Sigmoid colon (tissue), 4 donors: ENCODE measurements at regions not wholly inside any gene's neighbourhood (a gene's known extent, or its start where the extent isn't known, plus 50 kb on each side); places are given as distances from the start of the nearest gene placed in this dataset.

Source experiments
- EP300 ChIP-seq, 4 donors: sonication (generic); formaldehyde crosslinking; IDR thresholded peaks; one replicate each; pipeline ENCODE4 v1.6.1; 2017; ENCODE audit warnings: antibody characterized with exemption in 4 of 4
- POLR2A ChIP-seq, 2 donors: fragments of 450-650 bp; IDR thresholded peaks; one replicate each; pipeline ENCODE4 v1.6.1; 2016; ENCODE audit warnings: antibody characterized with exemption in 2 of 2, mild to moderate bottlenecking in 2 of 2, moderate library complexity in 2 of 2
- POLR2AphosphoS5 ChIP-seq, 4 donors: sonication (generic); formaldehyde crosslinking; IDR thresholded peaks; one replicate each; pipeline ENCODE4 v1.6.1; 2017; ENCODE audit warnings: antibody characterized with exemption in 4 of 4
- TF ChIP-seq, protein P1 (sequence below), 4 experiments: fragments of 450-650 bp in 3 of 4; fragments of 200-600 bp in 1 of 4; IDR thresholded peaks; one replicate each; pipeline ENCODE4 v1.5.1; 2016 to 2019; ENCODE audit warnings: antibody characterized with exemption in 4 of 4, mild to moderate bottlenecking in 3 of 4, moderate library complexity in 2 of 4

DNA sequence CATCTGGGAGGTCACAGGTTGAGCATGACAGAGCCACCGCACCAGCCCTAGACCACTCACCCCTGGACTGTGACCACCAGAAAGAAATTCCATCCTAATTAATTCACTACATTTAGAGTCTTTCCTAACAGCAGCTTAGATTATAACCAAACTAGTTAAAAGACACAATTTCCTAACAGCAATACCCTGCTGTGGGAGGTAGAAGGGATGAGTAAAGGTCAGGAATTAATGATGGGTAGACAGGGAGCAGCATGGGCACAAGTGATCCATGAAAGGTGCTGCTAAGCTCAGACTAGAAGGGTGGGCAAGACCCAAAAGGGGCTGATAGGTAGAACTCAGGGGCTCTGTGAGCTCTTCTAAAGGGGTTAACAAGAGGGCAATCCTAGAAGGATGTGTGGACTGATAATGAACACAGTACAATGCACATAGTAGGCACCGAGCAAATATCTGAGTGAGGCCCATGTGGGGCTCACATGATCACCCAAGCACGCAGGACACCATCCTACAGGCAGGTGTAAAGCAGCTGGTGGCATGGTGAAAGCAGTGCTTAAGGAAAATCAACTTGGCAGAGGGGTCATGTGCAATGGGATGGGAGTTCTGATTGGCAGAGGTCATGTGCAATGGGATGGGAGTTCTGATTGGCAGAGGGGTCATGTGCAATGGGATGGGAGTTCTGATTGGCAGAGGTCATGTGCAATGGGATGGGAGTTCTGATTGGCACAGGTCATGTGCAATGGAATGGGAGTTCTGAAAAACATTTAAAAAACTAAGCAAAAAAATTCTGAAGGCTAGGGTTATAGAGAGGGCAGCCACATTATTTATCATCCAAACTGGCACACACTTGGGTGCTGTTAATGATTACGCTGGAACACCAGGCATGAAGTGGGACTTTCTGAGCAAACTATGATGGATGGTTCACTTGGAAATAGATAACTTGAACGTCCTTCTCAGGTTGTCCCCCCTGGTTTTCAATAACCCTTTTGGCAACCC lies 188.2 kb upstream of the FOXQ1 start:
- TF ChIP-seq POLR2AphosphoS5 (IDR thresholded peaks at IDR 0.05) (no peak), EP300 (IDR thresholded peaks at IDR 0.05) (no peak), POLR2A (IDR thresholded peaks at IDR 0.05) (no peak)
- TF ChIP-seq, protein P1, sequence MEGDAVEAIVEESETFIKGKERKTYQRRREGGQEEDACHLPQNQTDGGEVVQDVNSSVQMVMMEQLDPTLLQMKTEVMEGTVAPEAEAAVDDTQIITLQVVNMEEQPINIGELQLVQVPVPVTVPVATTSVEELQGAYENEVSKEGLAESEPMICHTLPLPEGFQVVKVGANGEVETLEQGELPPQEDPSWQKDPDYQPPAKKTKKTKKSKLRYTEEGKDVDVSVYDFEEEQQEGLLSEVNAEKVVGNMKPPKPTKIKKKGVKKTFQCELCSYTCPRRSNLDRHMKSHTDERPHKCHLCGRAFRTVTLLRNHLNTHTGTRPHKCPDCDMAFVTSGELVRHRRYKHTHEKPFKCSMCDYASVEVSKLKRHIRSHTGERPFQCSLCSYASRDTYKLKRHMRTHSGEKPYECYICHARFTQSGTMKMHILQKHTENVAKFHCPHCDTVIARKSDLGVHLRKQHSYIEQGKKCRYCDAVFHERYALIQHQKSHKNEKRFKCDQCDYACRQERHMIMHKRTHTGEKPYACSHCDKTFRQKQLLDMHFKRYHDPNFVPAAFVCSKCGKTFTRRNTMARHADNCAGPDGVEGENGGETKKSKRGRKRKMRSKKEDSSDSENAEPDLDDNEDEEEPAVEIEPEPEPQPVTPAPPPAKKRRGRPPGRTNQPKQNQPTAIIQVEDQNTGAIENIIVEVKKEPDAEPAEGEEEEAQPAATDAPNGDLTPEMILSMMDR (IDR thresholded peaks at IDR 0.05) = no peak
